K562 (cell line): ENCODE measurements at regions not wholly inside any gene's neighbourhood (a gene's known extent, or its start where the extent isn't known, plus 50 kb on each side); places are given as distances from the start of the nearest gene placed in this dataset.

Source experiments
- ATAC-seq: fragments of 200-7000 bp; cut with Tn5 transposase; 3 replicates; pipeline ENCODE4 v1.9.1; 2020; ENCODE audit warnings: moderate library complexity
- BruUV-seq: library from RNA; stranded (reverse); fragments of 400-500 nt; replicated peaks from 2 replicates; lab custom pipeline; 2021; lab: Mats Ljungman, UMichigan
- CTCF ChIA-PET: fragments of 300-600 bp; formaldehyde crosslinking; extraction: SDS; loops from one replicate; lab custom pipeline; 2021; ENCODE audit warnings: low intra/inter-chr PET ratio; lab: Yijun Ruan, JAX
- POLR2A ChIA-PET: fragments of 300-600, 350-650 bp; sonication (Branson Sonifier 250); formaldehyde crosslinking; extraction: SDS; loops from one replicate; lab custom pipeline; 2021; ENCODE audit warnings: antibody characterized with exemption, inconsistent platforms; lab: Yijun Ruan, JAX
- DNase-seq, 4 experiments: peaks; one replicate each; pipeline versions ENCODE4 v3.0.0 to v3.0.0-alpha.2; 2011 to 2018; ENCODE audit warnings: low spot score in 3 of 4, mixed read lengths in 3 of 4; ENCODE audit errors: extremely low read depth in 1 of 4
- FAIRE-seq: peaks from 2 replicates; lab custom pipeline; 2011; peaks lifted over from hg19 to GRCh38; lab: Jason Lieb, UNC
- H2AFZ ChIP-seq: 2 replicates; pipeline ENCODE4 v1.6.0; 2011; ENCODE audit warnings: low read depth, low read length, control low read depth, inconsistent platforms
- H3K27ac ChIP-seq: fragments of 200-600 bp; 3 replicates; pipeline ENCODE4 v1.8.0; 2011; ENCODE audit warnings: low read depth, mild to moderate bottlenecking, control low read depth, inconsistent platforms, low read length, moderate library complexity, mixed read lengths; ENCODE audit errors: extremely low read depth
- H3K27me3 ChIP-seq, 2 experiments: fragments of 300-600 bp in 1 of 2; 2 replicates in 1 of 2; 3 replicates in 1 of 2; pipeline versions ENCODE4 v1.6.0 to v1.8.0; 2011; ENCODE audit warnings: inconsistent platforms in 2 of 2, low read length in 2 of 2, mild to moderate bottlenecking in 1 of 2, mixed read lengths in 1 of 2, moderate library complexity in 1 of 2; ENCODE audit not compliant: control insufficient read depth in 2 of 2, insufficient read depth in 2 of 2
- H3K36me3 ChIP-seq: fragments of 300-600 bp; 3 replicates; pipeline ENCODE4 v1.8.0; 2011; ENCODE audit warnings: mild to moderate bottlenecking, low read length, inconsistent platforms; ENCODE audit not compliant: control insufficient read depth, insufficient read depth
- H3K4me1 ChIP-seq, 2 experiments: fragments of 200-600 bp in 1 of 2; replicated peaks in 1 of 2; 2 replicates in 1 of 2; 3 replicates in 1 of 2; pipeline versions ENCODE4 v1.5.1 to v1.8.0; 2011; ENCODE audit warnings: inconsistent platforms in 2 of 2, low read length in 2 of 2, mild to moderate bottlenecking in 1 of 2, mixed read lengths in 1 of 2, moderate library complexity in 1 of 2; ENCODE audit not compliant: control insufficient read depth in 2 of 2, insufficient read depth in 2 of 2
- H3K4me2 ChIP-seq: 2 replicates; pipeline ENCODE4 v1.6.1; 2011; ENCODE audit warnings: low read length, control low read depth, inconsistent platforms, mixed read lengths; ENCODE audit not compliant: insufficient read depth
- H3K4me3 ChIP-seq: fragments of 200-600 bp; sonication (generic), shearing (Covaris generic); 2 replicates; pipeline ENCODE4 v1.5.1; 2016; ENCODE audit warnings: control low read depth, inconsistent platforms
- H3K79me2 ChIP-seq: fragments of 200-600 bp; 3 replicates; pipeline ENCODE4 v1.8.0; 2011; ENCODE audit warnings: low read length, inconsistent platforms; ENCODE audit not compliant: control insufficient read depth, insufficient read depth
- H3K9ac ChIP-seq, 2 experiments: 2 replicates each; pipeline versions ENCODE4 v1.6.0 to v1.6.1; 2011; ENCODE audit warnings: low read depth in 2 of 2, low read length in 2 of 2, control low read depth in 1 of 2, inconsistent platforms in 1 of 2, mild to moderate bottlenecking in 1 of 2, mixed read lengths in 1 of 2; ENCODE audit not compliant: insufficient read depth in 1 of 2
- H3K9me1 ChIP-seq: one replicate; pipeline ENCODE4 v1.6.0; 2011; ENCODE audit warnings: inconsistent platforms, mild to moderate bottlenecking, low read length, moderate library complexity; ENCODE audit not compliant: control insufficient read depth, insufficient read depth
- H3K9me3 ChIP-seq: replicated peaks from 2 replicates; pipeline ENCODE4 v1.5.1; 2011; ENCODE audit warnings: low read depth, low read length, inconsistent platforms; ENCODE audit not compliant: control insufficient read depth, insufficient read depth
- H4K20me1 ChIP-seq: replicated peaks from 2 replicates; pipeline ENCODE4 v1.6.1; 2011; ENCODE audit warnings: low read length, inconsistent platforms, mixed read lengths; ENCODE audit not compliant: control insufficient read depth, insufficient read depth
- NR2F6 ChIP-seq: fragments of 450-650 bp; formaldehyde crosslinking; IDR thresholded peaks from 2 replicates; pipeline ENCODE4 v1.4.0; 2020; ENCODE audit warnings: mild to moderate bottlenecking
- PATZ1 ChIP-seq: fragments of 250-450 bp; sonication (Bioruptor Pico); IDR thresholded peaks from 2 replicates; pipeline ENCODE4 v1.5.0; 2020; ENCODE audit warnings: mild to moderate bottlenecking, borderline replicate concordance
- TAF15 ChIP-seq: fragments of 200-400 bp; formaldehyde crosslinking; IDR thresholded peaks from 2 replicates; pipeline ENCODE4 v1.6.1; 2017; ENCODE audit warnings: mild to moderate bottlenecking, low read depth, low read length, moderate library complexity
- TEAD4 ChIP-seq, 2 experiments: sonication (generic) in 1 of 2; formaldehyde crosslinking in 1 of 2; IDR thresholded peaks; 2 replicates each; pipeline versions ENCODE4 v1.6.1 to v1.8.0; 2012 to 2022; ENCODE audit warnings: borderline replicate concordance in 1 of 2, inconsistent platforms in 1 of 2, low read length in 1 of 2, mild to moderate bottlenecking in 1 of 2, missing genetic modification reagents in 1 of 2
- WGBS: fragments of 100-300 bp; shearing (Covaris generic); methylation state at CpG from one replicate; pipeline ENCODE4 v1.1.6; 2016; ENCODE audit warnings: low coverage, mixed read lengths; ENCODE audit not compliant: insufficient coverage; ENCODE audit errors: missing lambda C conversion rate; 5-methylcytosine and 5-hydroxymethylcytosine counted together
- in situ Hi-C: fragments of 300-500 bp; cut with MboI; formaldehyde crosslinking; loops from 4 replicates; pipeline ENCODE4 v1.15.0; 2018; ENCODE audit warnings: inconsistent platforms, mixed read lengths
- intact Hi-C: fragments of 100-400 bp; cut with micrococcal nuclease; formaldehyde crosslinking; loops from 2 replicates; pipeline ENCODE4 v1.14.2; 2022

GRCh38 chr14:81946834-81947798, 413.5 kb upstream of the SEL1L start:
- H3K79me2 ChIP-seq: no peaks in the 10 kb centered on the region
- TF ChIP-seq PATZ1 (CRISPR knock-in tag) (no peak), TAF15 (no peak), NR2F6 (no peak), TEAD4 (IDR thresholded peaks at IDR 0.05; ENCODE audit: low read length) (no peak), TEAD4 (CRISPR knock-in tag; IDR thresholded peaks at IDR 0.05; ENCODE audit: borderline replicate concordance) (no peak)
- CTCF ChIA-PET: no interaction called here
- no peak for DNase-seq
- no peaks in the 10 kb centered on the region for H3K36me3 ChIP-seq
- no peaks in the 10 kb centered on the region for H4K20me1 ChIP-seq
- no peak overlapping the region for H2AFZ ChIP-seq
- H3K9me1 ChIP-seq: no peaks in the 10 kb centered on the region
- 0% methylated on average over 8 of the region's 8 CpGs for WGBS
- in situ Hi-C loops: no loop called here
- H3K4me2 ChIP-seq: no peak overlapping the region
- H3K4me1 ChIP-seq: no peaks in the 10 kb centered on the region
- no peak overlapping the region for H3K9ac ChIP-seq
- POLR2A ChIA-PET: no interaction called here
- no peak overlapping the region for H3K4me3 ChIP-seq
- no peaks in the 10 kb centered on the region for H3K27me3 ChIP-seq
- ATAC-seq: no peak
- no peaks in the 10 kb centered on the region for H3K9me3 ChIP-seq
- FAIRE-seq: no peak
- BruUV-seq: no TSS peak
- H3K27ac ChIP-seq: no peak overlapping the region
- intact Hi-C loops: no loop called here
